Ascending aorta (tissue), 2 donors: ENCODE measurements at regions not wholly inside any gene's neighbourhood (a gene's known extent, or its start where the extent isn't known, plus 50 kb on each side); places are given as distances from the start of the nearest gene placed in this dataset.
A peak's percentile ranks its signal among the peaks of the same experiment; 100 is the strongest.
"Not testable (repeated sequence)": the region's sequence is repeated elsewhere in the genome, so short reads cannot be mapped to it uniquely, and the experiment has no call there.

Experiments used
- DNase-seq, 2 donors: peaks; one replicate each; pipeline ENCODE4 v3.0.0-alpha.2; 2019; ENCODE audit warnings: low spot score in 2 of 2
- H3K27ac ChIP-seq, 2 donors: fragments of 200-600 bp; sonication (generic); one replicate each; pipeline ENCODE4 v1.5.1; 2016 to 2017; ENCODE audit warnings: mild to moderate bottlenecking in 1 of 2
- H3K27me3 ChIP-seq: fragments of 200-600 bp; sonication (generic); one replicate; pipeline ENCODE4 v1.5.1; 2017
- H3K36me3 ChIP-seq, 2 donors: fragments of 200-600 bp; sonication (generic); one replicate each; pipeline ENCODE4 v1.5.1; 2016
- H3K4me1 ChIP-seq, 2 donors: fragments of 200-600 bp; sonication (generic); one replicate each; pipeline ENCODE4 v1.5.1; 2016 to 2017; ENCODE audit warnings: mild to moderate bottlenecking in 1 of 2
- H3K4me3 ChIP-seq, 2 donors: fragments of 200-600 bp; sonication (generic); one replicate each; pipeline ENCODE4 v1.5.1; 2016 to 2017; ENCODE audit warnings: mild to moderate bottlenecking in 1 of 2
- H3K9me3 ChIP-seq, 2 donors: fragments of 200-600 bp; sonication (generic); one replicate each; pipeline ENCODE4 v1.5.1; 2016
- CTCF ChIP-seq, 3 experiments: fragments of 200-600 bp in 2 of 3; fragments of 450-650 bp in 1 of 3; sonication (generic) in 2 of 3; IDR thresholded peaks; one replicate each; pipeline ENCODE4 v1.5.1; 2016 to 2019; ENCODE audit warnings: antibody characterized with exemption in 3 of 3, mild to moderate bottlenecking in 1 of 3, moderate library complexity in 1 of 3
- intact Hi-C: fragments of 100-400 bp; cut with DNase I; formaldehyde crosslinking; loops from one replicate; pipeline ENCODE4 v1.15.1; 2023

DNA sequence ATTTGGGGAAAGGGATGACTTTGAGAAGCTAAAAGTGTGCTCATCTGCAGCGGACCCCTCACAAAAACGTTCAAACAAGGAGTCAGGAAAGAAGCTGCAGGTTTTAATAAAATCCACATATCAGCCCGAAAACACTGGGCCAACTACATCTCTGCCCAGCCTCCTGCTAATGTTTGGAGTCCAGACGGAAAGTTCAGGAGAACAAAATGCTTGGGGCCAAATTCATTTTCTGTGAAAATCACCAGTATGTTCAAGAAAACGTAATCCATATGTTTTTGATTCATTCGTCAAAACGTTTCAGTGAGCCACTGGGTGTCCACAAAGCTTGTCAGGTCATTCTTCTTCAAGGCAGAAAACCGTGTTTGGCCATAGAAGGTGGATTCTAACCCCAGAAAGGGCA lies 87.5 kb upstream of the GAS1 start:
- peaks cover 6 to 19% of the 10 kb centered on the region in 2 donors for H3K4me1 ChIP-seq
- no peak for TF ChIP-seq CTCF (IDR thresholded peaks at IDR 0.05)
- no peaks in the 10 kb centered on the region for H3K9me3 ChIP-seq
- intact Hi-C loops = loop anchor here (5.0 kb wide), 3 partner anchors 82 to 237 kb away; partner anchors contain the start of gene GAS1
- no peaks in the 10 kb centered on the region for H3K27me3 ChIP-seq
- H3K27ac ChIP-seq = peak overlapping the region; percentile 76 to 83
- H3K36me3 ChIP-seq = no peaks in the 10 kb centered on the region
- no peak for DNase-seq
- H3K4me3 ChIP-seq = no peak overlapping the region

- intact Hi-C loops = loop anchor here (1.0 to 5.0 kb wide), 4 partner anchors 27 to 236 kb away; partner anchors contain the start of gene GAS1
- no peak for DNase-seq
- peaks cover 6 to 19% of the 10 kb centered on the region in 2 donors for H3K4me1 ChIP-seq
- no peaks in the 10 kb centered on the region for H3K9me3 ChIP-seq
- H3K36me3 ChIP-seq = no peaks in the 10 kb centered on the region
- TF ChIP-seq CTCF (IDR thresholded peaks at IDR 0.05) = no peak
- H3K27me3 ChIP-seq = no peaks in the 10 kb centered on the region
- H3K4me3 ChIP-seq = no peak overlapping the region
- H3K27ac ChIP-seq = peak overlapping the region; percentile 76 to 83
These were observed 88.6 kb upstream of the GAS1 start for GRCh38 chr9:87035879-87036278.

DNA sequence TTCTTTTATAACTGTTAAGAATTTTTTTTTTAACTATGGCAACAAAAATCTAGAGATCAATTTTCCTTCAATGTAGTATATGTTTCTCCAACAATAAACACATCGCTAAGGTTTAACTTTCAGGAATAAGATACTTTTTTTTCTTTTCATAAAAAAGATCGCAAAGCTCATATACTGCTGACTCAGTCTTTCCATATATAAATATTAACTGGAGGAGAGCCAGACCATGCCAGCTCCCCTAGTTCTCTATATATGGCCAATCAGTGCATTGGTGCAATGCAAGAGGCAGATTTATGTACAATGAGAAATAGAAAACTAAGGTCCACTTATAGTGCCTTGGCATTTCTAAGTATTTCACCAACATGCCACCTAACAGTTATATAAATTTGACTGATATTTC lies 89.2 kb upstream of the GAS1 start:
- DNase-seq = no peak
- Histone ChIP-seq H3K36me3 (no peaks in the 10 kb centered on the region), H3K4me1 (peaks cover 6 to 19% of the 10 kb centered on the region in 2 donors), H3K27me3 (no peaks in the 10 kb centered on the region), H3K4me3 (no peak overlapping the region), H3K9me3 (no peaks in the 10 kb centered on the region), H3K27ac (peak overlapping the region; percentile 76 to 83)
- no peak for TF ChIP-seq CTCF (IDR thresholded peaks at IDR 0.05)
- intact Hi-C loops = loop anchor here (1.0 to 5.0 kb wide), 4 partner anchors 27 to 236 kb away; partner anchors contain the start of gene GAS1

DNA sequence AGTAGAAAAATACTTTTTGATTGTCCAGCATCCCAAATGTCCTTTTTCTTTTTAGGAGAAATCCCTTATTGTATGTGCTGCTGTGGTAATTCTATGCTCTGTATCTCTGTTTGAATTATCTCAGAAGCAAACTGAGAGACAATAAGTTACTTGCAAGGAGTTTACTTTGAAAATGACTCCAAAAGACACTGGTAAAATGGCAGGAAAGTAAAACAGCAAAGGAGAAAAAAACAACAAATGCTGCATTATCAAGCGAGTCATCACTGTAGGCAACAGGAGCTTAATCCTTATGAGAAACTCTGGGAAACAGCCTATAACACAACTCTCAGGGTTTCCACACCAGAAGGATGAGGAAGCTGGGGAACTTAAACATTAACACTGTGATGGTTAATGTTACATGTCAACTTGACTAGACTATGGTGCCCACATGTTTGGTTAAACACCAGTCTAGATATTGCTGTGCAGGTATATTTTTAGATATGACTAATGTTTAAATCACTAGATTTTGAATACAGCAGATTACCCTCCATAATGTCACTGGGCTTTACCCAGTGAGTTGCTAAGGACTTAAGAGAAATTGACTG lies 92.6 kb upstream of the GAS1 start:
- no peak for TF ChIP-seq CTCF (IDR thresholded peaks at IDR 0.05)
- Histone ChIP-seq H3K27me3 (no peaks in the 10 kb centered on the region), H3K4me3 (no peak overlapping the region), H3K4me1 (peaks cover 0 to 4% of the 10 kb centered on the region in 2 donors), H3K36me3 (no peaks in the 10 kb centered on the region), H3K9me3 (no peaks in the 10 kb centered on the region), H3K27ac (no peak overlapping the region)
- no peak for DNase-seq
- intact Hi-C loops = loop anchor here (5.0 kb wide), 3 partner anchors 77 to 232 kb away; partner anchors contain the start of gene GAS1

DNA sequence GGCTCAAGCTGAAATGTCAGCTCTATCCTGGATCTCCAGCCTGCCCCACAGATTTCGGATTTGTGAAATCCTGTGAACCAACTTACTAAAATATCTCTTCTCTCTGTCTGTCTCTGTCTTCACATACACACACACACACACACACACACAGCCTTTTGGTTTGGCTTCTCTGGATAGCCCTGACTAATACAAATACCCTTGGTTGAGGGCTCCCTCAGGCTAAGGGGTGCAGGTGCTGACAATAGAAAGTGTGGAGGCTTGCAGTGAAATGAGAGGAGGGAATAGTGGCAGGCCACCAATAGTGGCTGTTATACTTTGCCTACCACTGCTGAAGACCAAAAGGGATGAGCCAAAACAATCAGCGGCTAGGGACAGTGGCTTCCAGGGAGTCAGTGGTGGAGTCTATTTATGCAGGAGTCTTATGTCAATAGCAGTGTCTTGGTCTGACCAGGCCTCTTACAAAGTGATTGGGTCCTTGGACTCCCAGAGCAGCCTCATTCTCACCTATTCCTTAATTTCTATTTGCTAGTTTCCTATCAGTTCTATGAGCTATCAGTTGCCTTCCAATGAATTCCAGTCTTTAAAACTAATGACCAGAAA lies 93.2 kb upstream of the GAS1 start:
- no peaks in the 10 kb centered on the region for H3K36me3 ChIP-seq
- H3K9me3 ChIP-seq = no peaks in the 10 kb centered on the region
- DNase-seq = no peak
- TF ChIP-seq CTCF (IDR thresholded peaks at IDR 0.05) = no peak
- intact Hi-C loops = no loop called here
- H3K27me3 ChIP-seq = no peaks in the 10 kb centered on the region
- H3K4me3 ChIP-seq = no peak overlapping the region
- peaks cover 0 to 2% of the 10 kb centered on the region in 2 donors for H3K4me1 ChIP-seq
- H3K27ac ChIP-seq = no peak overlapping the region

DNA sequence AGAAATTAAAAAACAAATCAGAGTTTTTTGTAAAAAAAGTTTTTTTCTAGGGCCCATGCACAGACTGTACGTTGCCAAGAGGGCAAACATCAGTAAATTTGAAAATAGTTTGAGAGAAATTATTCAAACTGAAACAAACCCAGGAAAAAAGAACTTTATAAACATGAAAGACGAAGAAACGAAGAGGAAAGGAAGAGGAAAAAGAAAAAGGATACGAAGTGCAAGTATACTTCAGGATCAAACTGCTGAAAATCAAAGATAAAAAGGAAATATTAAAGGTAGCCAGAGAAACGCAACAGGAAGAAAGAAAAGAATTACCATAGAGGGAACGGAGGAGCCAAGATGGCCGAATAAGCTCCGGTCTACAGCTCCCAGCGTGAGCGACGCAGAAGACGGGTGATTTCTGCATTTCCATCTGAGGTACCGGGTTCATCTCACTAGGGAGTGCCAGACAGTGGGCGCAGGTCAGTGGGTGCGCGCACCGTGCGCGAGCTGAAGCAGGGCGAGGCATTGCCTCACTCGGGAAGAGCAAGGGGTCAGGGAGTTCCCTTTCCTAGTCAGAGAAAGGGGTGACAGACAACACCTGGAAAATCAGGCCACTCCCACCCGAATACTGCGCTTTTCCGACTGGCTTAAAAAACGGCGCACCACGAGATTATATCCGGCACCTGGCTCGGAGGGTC lies 94.4 kb upstream of the GAS1 start:
- H3K36me3 ChIP-seq, H3K9me3 ChIP-seq, H3K4me3 ChIP-seq, H3K27ac ChIP-seq, intact Hi-C loops, H3K27me3 ChIP-seq, DNase-seq, H3K4me1 ChIP-seq: not testable (repeated sequence)

GRCh38 chr9:87049929-87050608 lies 102.8 kb upstream of the GAS1 start:
- intact Hi-C loops, H3K36me3 ChIP-seq, H3K27ac ChIP-seq, DNase-seq, H3K4me3 ChIP-seq, H3K27me3 ChIP-seq, H3K4me1 ChIP-seq: not testable (repeated sequence)
- peaks cover 6 to 11% of the 10 kb centered on the region in 2 donors for H3K9me3 ChIP-seq
